ENCODE measurements at regions not wholly inside any gene's neighbourhood (a gene's known extent, or its start where the extent isn't known, plus 50 kb on each side); places are given as distances from the start of the nearest gene placed in this dataset.
"Not testable (repeated sequence)": the region's sequence is repeated elsewhere in the genome, so short reads cannot be mapped to it uniquely, and the experiment has no call there.

GRCh38 chr2:72078773-72079172 is 68.9 kb downstream of the CYP26B1 start:
- TF ChIP-seq CTCF (IDR thresholded peaks at IDR 0.05), result no peak
- no peak overlapping the region for H3K27ac Mint-ChIP-seq (ENCODE audit: unreplicated experiment)
- no peak for DNase-seq (ENCODE audit: low spot score)
- H3K4me3 Mint-ChIP-seq (ENCODE audit: unreplicated experiment), result no peak overlapping the region
- H3K27me3 Mint-ChIP-seq (ENCODE audit: low read depth), result peaks cover 8% of the 10 kb centered on the region
- peaks cover 6% of the 10 kb centered on the region for H3K9me3 Mint-ChIP-seq (ENCODE audit: low read depth)
- no peaks in the 10 kb centered on the region for H3K4me1 Mint-ChIP-seq (ENCODE audit: low read depth)
- H3K36me3 Mint-ChIP-seq (ENCODE audit: low read depth), result peaks cover 2% of the 10 kb centered on the region

DNA sequence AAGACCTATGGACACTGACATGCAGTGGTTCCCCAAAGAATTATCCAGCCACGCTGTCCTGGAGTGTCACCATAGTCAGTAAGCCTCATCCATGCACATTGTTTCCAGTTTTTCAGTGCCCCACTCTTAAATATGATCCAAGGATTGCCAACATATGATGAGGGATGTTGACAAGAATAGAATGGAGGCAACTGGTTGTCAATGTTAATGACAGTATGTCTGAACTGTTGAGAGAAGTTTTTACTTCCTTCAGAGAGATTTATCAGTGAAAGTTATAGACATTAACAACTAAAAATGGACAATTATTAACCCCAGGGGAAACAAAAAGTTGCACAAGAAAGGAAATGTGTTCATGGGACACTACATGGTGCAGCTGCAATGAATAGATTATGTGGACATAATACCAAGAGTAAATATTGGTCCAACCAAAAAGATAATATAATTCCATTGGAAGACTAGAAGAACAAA is 69.9 kb downstream of the CYP26B1 start:
- H3K4me1 Mint-ChIP-seq (ENCODE audit: low read depth), result no peaks in the 10 kb centered on the region
- peaks cover 17% of the 10 kb centered on the region for H3K9me3 Mint-ChIP-seq (ENCODE audit: low read depth)
- H3K27me3 Mint-ChIP-seq (ENCODE audit: low read depth), result peaks cover 9% of the 10 kb centered on the region
- no peak overlapping the region for H3K27ac Mint-ChIP-seq (ENCODE audit: unreplicated experiment)
- no peak for TF ChIP-seq CTCF (IDR thresholded peaks at IDR 0.05)
- peaks cover 2% of the 10 kb centered on the region for H3K36me3 Mint-ChIP-seq (ENCODE audit: low read depth)
- DNase-seq (ENCODE audit: low spot score), result no peak
- H3K4me3 Mint-ChIP-seq (ENCODE audit: unreplicated experiment), result no peak overlapping the region

DNA sequence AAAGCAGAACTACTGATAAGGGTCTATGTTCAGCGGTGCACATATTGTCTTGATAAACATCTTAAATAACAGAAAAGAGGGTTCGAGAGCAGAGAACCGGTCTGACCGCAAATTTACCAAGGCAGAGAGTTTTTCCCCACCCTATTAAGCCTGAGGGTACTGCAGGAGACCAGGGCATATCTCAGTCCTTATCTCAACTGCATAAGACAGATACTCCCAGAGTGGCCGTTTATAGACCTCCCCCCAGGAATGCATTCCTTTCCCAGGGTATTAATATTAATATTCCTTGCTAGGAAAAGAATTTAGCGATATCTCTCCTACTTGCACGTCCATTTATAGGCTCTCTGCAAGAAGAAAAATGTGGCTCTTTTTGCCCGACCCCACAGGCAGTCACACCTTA is 74.3 kb downstream of the CYP26B1 start:
- H3K36me3 Mint-ChIP-seq (ENCODE audit: low read depth); H3K4me1 Mint-ChIP-seq (ENCODE audit: low read depth); DNase-seq (ENCODE audit: low spot score); H3K4me3 Mint-ChIP-seq (ENCODE audit: unreplicated experiment); H3K27ac Mint-ChIP-seq (ENCODE audit: unreplicated experiment): not testable (repeated sequence)
- peaks cover 14% of the 10 kb centered on the region for H3K27me3 Mint-ChIP-seq (ENCODE audit: low read depth)
- peaks cover 18% of the 10 kb centered on the region for H3K9me3 Mint-ChIP-seq (ENCODE audit: low read depth)

DNA sequence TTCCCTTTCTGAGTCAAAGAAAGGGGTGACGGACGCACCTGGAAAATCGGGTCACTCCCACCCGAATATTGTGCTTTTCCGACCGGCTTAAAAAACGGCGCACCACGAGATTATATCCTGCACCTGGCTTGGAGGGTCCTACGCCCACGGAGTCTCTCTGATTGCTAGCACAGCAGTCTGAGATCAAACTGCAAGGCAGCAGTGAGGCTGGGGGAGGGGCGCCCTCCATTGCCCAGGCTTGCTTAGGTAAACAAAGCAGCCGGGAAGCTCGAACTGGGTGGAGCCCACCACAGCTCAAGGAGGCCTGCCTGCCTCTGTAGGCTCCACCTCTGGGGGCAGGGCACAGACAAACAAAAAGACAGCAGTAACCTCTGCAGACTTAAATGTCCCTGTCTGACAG is 83.5 kb downstream of the CYP26B1 start:
- not testable (repeated sequence) for H3K9me3 Mint-ChIP-seq (ENCODE audit: low read depth); H3K36me3 Mint-ChIP-seq (ENCODE audit: low read depth); H3K4me3 Mint-ChIP-seq (ENCODE audit: unreplicated experiment)

DNA sequence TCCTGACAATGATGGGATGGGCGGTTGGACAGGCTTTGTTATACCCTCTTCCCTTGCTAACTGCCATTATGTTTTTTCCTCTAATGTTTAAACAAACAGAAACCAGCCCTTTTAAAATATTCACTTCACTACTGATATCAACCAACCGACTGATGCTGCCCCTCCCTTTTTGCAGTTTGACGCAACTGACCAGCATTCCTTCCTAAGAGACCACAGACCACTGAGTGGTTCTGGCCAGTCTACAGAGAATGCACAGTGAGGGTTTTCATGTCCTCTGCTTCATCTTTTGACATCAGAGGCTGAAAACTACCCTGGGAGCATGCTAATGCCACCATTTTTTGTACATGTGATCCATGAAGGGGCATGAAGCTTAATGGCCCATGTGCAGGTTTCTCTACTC is 85.3 kb downstream of the CYP26B1 start:
- H3K4me3 Mint-ChIP-seq (ENCODE audit: unreplicated experiment), result no peak overlapping the region
- no peak for DNase-seq (ENCODE audit: low spot score)
- H3K9me3 Mint-ChIP-seq (ENCODE audit: low read depth), result peaks cover 3% of the 10 kb centered on the region
- no peak overlapping the region for H3K27ac Mint-ChIP-seq (ENCODE audit: unreplicated experiment)
- no peaks in the 10 kb centered on the region for H3K4me1 Mint-ChIP-seq (ENCODE audit: low read depth)
- peaks cover 31% of the 10 kb centered on the region for H3K27me3 Mint-ChIP-seq (ENCODE audit: low read depth)
- H3K36me3 Mint-ChIP-seq (ENCODE audit: low read depth), result peaks cover 2% of the 10 kb centered on the region
- no peak for TF ChIP-seq CTCF (IDR thresholded peaks at IDR 0.05)

More for the DNA sequence above, 83.5 kb downstream of the CYP26B1 start:
- not testable (repeated sequence) for DNase-seq (ENCODE audit: low spot score); H3K4me1 Mint-ChIP-seq (ENCODE audit: low read depth); H3K27ac Mint-ChIP-seq (ENCODE audit: unreplicated experiment)
- peaks cover 17% of the 10 kb centered on the region for H3K27me3 Mint-ChIP-seq (ENCODE audit: low read depth)

DNA sequence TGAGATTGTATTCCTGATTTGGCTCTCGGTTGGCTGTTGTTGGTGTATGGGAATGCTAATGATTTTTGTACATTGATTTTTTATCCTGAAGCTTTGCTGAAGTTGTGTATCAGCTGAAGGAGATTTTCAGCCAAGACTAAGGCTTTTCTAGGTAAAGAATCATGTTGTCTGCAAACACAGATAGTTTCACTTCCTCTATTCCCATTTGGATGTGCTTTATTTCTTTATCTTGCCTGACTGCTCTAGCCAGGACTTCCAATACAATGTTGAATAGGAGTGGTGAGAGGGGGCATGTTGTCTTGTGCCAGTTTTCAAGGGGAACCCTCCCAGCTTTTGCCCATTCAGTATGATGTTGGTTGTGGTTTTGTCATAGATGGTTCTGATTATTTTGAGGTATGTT is 90.4 kb downstream of the CYP26B1 start:
- peaks cover 2% of the 10 kb centered on the region for H3K36me3 Mint-ChIP-seq (ENCODE audit: low read depth)
- H3K9me3 Mint-ChIP-seq (ENCODE audit: low read depth), result peaks cover 3% of the 10 kb centered on the region
- no peak for TF ChIP-seq CTCF (IDR thresholded peaks at IDR 0.05)
- DNase-seq (ENCODE audit: low spot score), result no peak
- H3K4me1 Mint-ChIP-seq (ENCODE audit: low read depth), result no peaks in the 10 kb centered on the region
- H3K27me3 Mint-ChIP-seq (ENCODE audit: low read depth), result peaks cover 34% of the 10 kb centered on the region
- no peak overlapping the region for H3K27ac Mint-ChIP-seq (ENCODE audit: unreplicated experiment)
- no peak overlapping the region for H3K4me3 Mint-ChIP-seq (ENCODE audit: unreplicated experiment)
